M059J (cell line): ENCODE measurements at regions not wholly inside any gene's neighbourhood (a gene's known extent, or its start where the extent isn't known, plus 50 kb on each side); places are given as distances from the start of the nearest gene placed in this dataset.

Experiments
- DNase-seq: peaks from one replicate; pipeline ENCODE4 v3.0.0-alpha.2; 2012; ENCODE audit warnings: low read depth

- peak; percentile 52 for DNase-seq
These were observed 213.0 kb downstream of the PDCD6IP start for GRCh38 chr3:34011171-34012101.

DNA sequence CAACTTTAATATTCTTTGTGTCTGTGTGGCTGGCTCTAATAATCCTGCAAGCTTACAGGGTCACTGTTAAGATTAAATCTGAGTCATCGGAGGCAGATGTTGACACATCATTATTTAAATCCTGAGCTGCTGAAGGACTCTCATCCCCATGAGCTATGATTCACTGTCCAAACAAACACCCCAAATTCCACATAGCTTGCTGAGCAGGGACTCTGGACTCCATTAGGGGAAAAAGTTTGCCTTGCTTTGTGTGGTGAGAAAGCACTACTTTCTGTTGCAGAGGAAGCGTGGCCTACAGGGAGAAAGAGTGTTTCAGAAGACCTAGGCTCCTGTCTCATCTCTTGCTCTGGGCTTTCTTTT, 213.7 kb downstream of the PDCD6IP start:
- DNase-seq = peak; percentile 96

- no peak for DNase-seq
These were observed 215.6 kb downstream of the PDCD6IP start for GRCh38 chr3:34013818-34014570.

DNA sequence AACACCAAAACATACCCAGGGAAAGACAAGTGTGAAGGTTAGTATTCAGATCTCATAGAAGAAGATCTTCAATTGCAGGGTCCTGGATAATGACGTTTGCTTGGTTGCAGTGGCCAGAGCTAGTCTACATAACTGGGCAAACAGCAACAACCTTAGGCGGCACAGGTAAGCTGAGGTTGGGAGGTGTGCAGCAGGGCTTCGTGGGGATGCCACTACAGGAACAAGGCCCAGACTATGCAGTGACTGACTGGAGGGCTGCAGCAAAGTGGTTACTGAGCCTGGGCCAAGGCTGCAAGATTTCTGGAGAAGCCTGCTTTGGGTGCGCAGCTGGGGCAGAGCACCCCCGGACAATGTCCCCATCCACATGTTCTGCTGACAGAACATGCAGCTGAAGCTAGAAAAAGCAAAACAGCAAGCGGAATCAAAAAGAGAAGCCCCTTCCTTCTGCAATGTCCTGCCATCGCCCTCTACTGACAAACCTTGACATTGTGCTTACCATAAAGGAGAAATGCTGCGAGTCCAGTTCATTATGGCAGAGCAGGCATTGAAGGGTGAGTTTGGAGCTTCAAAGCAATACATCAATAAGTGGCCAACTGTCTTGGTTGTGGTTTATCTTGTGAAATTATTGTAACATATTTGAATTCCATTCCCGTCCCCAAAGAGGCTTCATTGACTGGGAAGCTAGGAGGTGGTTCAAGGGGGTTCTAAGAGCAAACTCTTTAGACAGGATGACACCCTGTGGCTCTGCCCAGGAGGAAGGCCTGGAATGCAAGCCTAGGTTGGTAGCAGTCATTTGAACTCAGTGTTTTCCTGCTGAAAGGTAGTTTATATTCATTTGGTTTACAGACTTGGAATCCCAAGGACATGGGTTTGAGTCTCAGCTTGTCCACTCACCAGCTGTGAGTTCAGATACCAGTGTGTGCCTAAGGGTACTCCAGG, 217.0 kb downstream of the PDCD6IP start:
- DNase-seq = no peak

DNA sequence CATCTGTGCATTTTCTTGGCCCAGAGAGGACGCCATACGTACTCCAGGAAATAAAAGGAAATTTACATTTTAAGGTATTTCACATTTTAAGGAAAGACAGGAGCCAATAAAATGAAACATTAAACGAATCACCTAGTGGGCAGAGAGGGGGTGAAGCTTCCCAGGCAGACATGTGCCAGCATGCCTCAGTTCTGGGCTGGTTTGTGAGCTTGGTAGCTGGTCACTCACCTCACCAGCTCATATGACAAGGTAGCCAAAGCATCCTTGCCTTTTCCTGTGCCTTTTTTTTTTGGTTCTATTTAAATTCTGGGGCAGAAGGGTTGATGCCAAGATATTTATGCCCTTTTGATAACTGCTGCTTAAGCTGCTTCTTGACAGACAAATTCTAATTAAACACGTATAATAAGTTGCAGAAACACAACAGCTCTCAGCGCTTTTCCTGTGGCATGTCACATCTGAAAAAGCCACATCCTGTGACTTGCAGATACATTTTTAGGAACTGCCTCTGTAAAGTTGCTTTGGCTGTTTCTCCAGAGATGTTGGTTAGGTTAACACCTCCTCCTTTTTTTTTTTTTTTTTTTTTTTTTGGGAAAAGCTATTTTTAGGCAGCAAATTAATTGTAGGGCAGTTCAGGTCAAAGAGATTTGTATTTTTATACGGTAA, 218.6 kb downstream of the PDCD6IP start:
- DNase-seq = peak; percentile 44

GRCh38 chr3:34017757-34018156, 219.3 kb downstream of the PDCD6IP start:
- DNase-seq = no peak

DNA sequence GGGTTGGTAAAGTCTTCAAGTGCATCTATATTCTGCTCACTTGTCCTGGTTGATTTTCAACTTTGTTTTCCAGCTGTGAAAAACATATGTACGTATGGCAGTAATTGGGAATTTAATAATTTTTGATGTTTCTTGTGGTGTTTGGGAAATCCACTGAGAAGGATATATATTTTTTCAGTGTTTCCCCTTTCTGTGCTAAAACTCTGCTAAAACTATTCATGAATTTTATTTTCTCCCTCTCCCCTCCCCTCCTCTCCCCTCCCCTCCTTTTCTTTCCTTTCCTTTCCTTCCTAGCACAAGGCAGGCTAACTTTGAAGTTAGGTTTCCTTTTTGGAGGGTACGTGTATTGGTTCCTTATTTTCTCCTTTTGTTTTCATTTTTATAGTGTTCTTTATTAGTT, 220.7 kb downstream of the PDCD6IP start:
- no peak for DNase-seq

- DNase-seq = no peak
These were observed 221.7 kb downstream of the PDCD6IP start for GRCh38 chr3:34020170-34020569.

DNA sequence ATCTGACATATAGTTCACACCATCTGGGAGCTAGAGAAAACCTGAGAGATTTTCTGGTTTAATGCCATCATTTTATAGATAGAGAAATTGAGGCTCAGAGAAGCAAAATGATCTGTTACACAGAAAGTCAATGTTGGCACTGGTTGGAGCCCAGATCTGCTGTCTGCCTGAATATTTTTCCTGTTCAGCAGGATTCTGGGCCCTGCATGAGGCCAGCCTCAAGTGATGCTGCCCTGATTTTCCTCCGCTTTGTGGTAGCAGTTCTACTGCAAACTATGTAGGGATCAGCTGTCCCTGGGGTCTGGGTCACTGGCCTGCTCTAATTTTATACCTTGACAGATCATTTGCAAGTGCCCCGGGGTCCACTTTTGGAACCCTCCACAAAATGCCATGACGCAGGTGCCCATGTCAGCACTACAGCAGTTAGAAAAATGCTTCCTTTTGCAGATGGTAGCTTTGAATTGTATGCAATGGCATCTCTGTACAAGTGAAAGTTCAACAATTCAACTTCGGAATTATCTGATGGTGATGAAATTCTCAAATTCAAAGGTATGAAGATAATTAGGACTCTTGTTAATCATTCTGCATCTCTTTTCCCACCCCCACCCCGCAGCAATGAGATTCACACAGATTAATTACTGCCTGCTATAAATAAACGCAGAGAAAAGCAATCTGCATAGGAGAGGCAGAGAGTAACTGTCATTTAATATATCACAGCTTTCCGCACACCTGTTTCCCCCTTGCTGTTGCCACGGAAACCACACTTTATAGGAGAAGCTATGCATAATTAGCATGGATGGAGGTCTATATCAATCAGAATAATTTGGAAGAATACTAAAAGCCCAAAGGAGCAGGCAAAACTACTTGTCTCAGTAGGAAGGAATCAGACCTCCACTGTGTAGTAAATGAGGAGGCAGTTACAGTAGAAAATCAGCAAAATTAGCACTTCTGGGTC, 222.6 kb downstream of the PDCD6IP start:
- DNase-seq = no peak

DNA sequence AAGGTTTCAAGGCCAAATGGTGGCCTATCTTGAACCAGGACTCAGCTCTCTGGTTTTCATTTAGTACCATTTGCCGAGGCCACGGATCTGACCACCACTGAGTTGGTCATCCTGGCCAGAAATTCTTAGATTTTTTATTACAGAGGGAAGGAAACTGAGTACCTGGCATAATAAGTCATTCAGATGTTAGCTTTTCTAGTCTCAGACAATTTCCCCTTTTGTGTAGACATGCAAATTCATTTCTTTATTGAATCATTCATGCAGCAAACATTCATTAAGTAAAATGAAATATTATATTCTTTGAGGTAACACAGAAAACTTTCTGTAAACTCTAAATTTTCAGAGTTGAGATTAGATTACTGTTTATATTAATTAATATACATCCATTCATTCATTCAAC, 223.7 kb downstream of the PDCD6IP start:
- DNase-seq = no peak

DNA sequence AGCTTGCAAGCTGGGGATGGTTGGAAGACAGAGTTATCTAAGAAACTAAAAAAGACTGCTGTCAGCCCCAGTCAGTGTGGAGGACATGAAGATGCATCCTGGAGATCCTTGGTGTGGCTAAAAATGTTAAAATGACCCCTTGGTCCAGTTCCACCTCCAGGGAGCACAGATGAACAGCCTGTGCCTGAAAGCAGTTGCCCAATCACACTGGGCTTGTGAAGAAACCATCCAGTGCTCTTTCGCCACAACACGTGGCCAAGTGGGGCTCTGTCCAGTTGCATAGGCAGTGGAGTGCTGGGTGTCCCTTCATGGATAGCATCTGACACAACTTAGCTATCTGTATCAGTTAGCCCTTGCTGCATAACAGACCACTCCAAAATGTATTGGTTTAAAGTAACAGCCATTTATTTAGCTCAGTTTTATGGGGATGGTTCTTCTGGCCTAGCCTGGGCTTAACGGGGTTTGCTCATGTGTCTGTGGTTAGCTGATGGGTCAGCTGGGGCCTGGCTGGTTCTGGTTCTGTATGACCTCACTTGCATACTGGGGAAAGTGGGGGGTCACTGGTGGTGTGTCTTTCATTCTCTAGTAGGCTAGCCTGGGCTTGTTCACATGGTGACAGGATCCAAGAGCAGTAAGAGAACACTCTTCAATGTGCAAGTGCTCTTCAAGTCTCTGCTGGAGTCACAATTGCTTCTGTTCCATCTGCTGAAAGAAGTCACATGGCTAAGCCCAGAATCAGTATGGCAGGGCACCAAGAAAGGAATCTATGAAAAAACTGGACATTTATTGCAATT, 226.2 kb downstream of the PDCD6IP start:
- no peak for DNase-seq

DNA sequence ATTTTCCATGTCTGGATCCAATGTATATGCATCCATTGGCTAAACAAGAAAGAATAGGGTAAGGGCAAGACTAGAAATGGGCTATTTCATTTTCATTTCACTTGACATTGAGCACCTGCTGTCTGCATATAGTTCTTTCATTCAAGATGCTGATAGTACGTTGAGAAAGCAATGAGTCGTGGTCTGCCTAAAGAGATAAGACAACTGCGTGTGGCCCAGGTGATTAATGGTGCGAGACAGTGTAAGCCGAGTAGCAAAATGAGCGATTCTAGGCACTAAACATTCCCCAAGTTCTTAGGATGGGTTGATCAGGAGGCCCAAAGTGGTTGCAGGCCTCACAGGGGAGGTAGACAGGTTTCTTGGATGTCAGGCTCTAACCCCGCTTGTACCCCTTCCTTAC, 235.4 kb downstream of the PDCD6IP start:
- DNase-seq = no peak

DNA sequence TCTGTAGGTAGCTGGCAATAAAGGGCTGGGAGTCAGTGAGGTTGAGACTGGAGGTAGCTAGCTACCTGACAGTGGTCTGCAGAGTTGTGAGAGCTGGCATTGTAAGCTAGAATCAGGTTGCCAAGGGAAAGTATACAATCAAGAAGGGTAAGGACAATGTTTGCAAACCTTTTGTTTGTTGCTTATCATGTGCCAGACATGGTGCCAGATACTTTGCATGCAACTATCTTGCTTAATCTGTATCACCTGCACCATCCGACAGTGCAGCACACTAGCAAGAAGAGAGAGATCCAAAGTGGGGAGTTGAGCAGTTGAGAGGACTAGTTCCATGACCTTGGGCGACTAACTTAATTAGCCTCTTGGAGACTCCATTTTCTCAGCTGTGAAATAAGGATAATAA, 236.4 kb downstream of the PDCD6IP start:
- no peak for DNase-seq

DNA sequence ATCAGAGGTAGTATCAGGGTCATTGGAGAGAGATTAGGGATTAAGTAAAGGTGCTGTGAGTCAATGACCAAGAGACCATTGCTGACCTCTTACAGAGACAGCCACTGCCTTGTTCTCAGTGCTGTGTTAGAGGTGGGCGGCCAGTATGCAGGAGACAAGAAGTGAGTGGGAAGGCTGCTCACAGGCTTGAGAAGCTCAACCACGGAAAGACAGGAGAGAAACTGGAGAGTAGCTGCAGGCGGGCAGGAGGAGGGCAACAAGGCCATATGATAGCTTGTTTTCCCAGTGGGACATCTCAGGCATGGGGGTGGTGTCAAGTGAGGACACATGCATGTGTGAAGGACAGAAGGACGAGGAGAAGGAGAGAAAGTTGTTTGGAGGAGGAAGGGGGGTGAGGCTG, 237.3 kb downstream of the PDCD6IP start:
- no peak for DNase-seq

DNA sequence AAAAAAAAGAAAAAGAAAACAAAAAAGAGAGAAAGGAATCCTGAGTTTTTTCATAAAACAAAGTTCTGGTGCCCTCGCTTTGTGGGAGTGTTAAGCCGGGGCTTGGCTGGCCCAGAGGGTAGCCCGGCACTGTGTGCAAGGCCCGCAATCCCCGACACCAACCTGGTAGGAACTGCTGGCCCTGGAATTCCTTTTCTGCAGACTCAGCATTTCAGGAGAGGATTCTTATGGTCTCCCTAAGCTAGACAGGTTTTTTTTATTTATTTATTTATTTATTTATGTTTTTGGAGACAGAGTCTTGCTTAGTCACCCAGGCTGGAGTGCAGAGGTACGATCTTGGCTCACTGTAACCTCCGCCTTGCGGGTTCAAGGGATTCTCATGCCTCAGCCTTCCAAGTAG, 238.8 kb downstream of the PDCD6IP start:
- no peak for DNase-seq

- no peak for DNase-seq
These were observed 239.7 kb downstream of the PDCD6IP start for GRCh38 chr3:34038131-34038530.

GRCh38 chr3:34046154-34046553, 247.7 kb downstream of the PDCD6IP start:
- DNase-seq = no peak

DNA sequence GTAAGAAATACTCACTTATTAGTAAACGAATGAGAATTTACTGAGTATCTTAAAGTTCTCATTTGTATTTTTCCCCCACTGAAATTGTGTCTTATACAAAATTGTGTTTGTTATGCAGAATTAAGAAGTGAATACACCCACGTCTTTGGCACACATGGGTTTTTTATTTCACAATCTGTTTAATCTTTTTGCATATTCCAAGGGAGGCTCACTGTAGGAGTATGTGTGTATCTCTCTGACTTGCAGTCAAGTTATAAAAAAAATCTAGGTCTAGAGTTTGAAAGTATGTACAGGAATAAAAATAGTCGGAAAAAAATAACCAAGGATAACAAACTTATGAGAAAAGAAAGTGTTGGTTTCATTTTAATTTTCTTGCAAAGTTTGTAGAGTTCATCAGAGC, 255.2 kb downstream of the PDCD6IP start:
- no peak for DNase-seq

DNA sequence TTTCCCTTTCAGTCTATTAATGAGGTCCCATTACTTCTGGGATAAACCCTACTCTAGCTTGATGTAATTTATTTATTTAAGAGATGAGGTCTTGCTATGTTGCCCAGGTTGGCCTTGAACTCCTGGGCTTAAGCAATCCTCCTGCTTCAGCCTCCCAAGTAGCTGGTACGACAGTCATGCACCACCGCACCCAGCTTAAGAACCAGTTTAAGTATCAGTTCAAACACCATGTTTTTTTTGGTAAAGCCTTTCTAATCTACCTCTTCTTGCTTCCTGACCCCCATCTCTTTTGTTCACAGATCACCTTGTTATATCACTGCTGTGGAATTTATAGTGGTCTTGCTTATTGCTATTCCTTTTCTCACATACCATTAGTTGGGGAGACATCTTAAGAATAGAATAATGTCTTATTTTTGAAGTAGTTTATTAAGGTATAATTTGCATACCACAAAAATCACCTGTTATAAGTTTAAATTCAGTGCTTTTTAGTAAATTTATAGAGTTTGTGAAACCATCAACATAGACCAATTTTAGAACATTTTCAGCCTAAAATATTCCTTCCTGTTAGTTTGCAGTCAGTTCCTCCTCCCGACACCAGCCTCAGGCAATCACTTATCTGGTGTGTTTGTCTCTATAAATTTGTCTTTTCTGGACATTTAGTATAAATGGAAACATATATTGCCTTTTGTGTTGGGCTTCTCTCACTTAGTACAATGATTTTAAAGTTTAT, 257.9 kb downstream of the PDCD6IP start:
- no peak for DNase-seq
